Adrenal gland (tissue), 9 donors: ENCODE measurements at regions not wholly inside any gene's neighbourhood (a gene's known extent, or its start where the extent isn't known, plus 50 kb on each side); places are given as distances from the start of the nearest gene placed in this dataset.

Source experiments
- DNase-seq, 7 donors: peaks; one replicate each; pipeline ENCODE4 v3.0.0-alpha.2; 2019 to 2020
- H3K27ac ChIP-seq, 5 donors: fragments of 200-600 bp; sonication (generic) in 4 of 5; 1 replicate in 3 of 5; 2 replicates in 2 of 5; pipeline versions ENCODE4 v1.5.1 to v1.8.0; 2016 to 2020; ENCODE audit warnings: mild to moderate bottlenecking in 1 of 5
- H3K27me3 ChIP-seq: fragments of 200-600 bp; 2 replicates; pipeline ENCODE4 v1.8.0; 2021
- H3K36me3 ChIP-seq, 2 donors: fragments of 200-600 bp; replicated peaks in 1 of 2; 1 replicate in 1 of 2; 2 replicates in 1 of 2; pipeline versions ENCODE4 v1.5.1 to v1.8.0; 2018 to 2022
- H3K4me1 ChIP-seq, 2 donors: fragments of 200-600 bp; replicated peaks in 1 of 2; 1 replicate in 1 of 2; 2 replicates in 1 of 2; pipeline versions ENCODE4 v1.5.1 to v1.8.0; 2018 to 2021
- H3K4me3 ChIP-seq, 4 donors: fragments of 200-600 bp; sonication (generic) in 3 of 4; one replicate each; pipeline ENCODE4 v1.5.1; 2016 to 2018
- H3K9me3 ChIP-seq, 3 donors: fragments of 200-600 bp; sonication (generic) in 1 of 3; replicated peaks in 1 of 3; 1 replicate in 2 of 3; 2 replicates in 1 of 3; pipeline versions ENCODE4 v1.5.1 to v1.8.0; 2016 to 2021
- POLR2A ChIP-seq, 2 donors: fragments of 450-650 bp; IDR thresholded peaks; one replicate each; pipeline ENCODE4 v1.6.1; 2017; ENCODE audit warnings: antibody characterized with exemption in 2 of 2, mild to moderate bottlenecking in 2 of 2, moderate library complexity in 1 of 2
- WGBS, 4 donors: extraction: QIAGEN DNeasy Blood & Tissue Kit in 2 of 4; methylation state at CpG; one replicate each; pipeline versions ENCODE4 v1.1.5 to v1.1.7; 2013 to 2017; 5-methylcytosine and 5-hydroxymethylcytosine counted together
- intact Hi-C, 2 donors: fragments of 100-400 bp; cut with DNase I; formaldehyde crosslinking; loops; one replicate each; pipeline versions ENCODE4 v1.14.1 to v1.15.0; 2022 to 2023
- TF ChIP-seq, protein P1 (sequence below), 6 experiments: fragments of 450-650 bp in 4 of 6; fragments of 200-600 bp in 2 of 6; sonication (generic) in 1 of 6; IDR thresholded peaks; 1 replicate in 5 of 6; 2 replicates in 1 of 6; pipeline versions ENCODE4 v1.5.1 to v1.8.0; 2016 to 2021; ENCODE audit warnings: antibody characterized with exemption in 6 of 6, mild to moderate bottlenecking in 2 of 6, moderate library complexity in 1 of 6
- donor health status: healthy with polysubstance abuse.
- donor health status: Bipolar disorder and iron deficiency.
- donor health status: DM: yes; HTN: yes; CAD: no.
- donor health status: DM: no; HTN: no; CAD: no.
- donor health status: DM: no; HTN: no; CAD: no.

DNA sequence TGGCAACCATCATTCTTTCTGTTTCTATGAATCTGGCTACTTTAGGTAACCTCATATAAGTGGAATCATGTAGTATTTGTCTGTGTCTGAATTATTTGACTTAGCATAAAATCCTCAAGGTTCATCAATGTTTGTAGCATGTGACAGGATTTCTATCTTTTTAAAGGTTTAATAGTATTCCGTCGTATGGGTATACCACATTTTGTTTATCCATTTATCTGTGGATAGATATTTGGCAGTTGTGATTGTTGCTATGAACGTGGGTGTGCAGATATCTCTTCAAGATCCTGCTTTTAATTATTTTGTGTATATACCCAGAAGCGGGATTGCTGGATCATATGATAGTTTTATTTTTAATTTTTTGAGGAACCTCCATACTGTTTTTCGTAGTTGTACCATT is 421.7 kb downstream of the PCNX1 start:
- Histone ChIP-seq H3K9me3 (no peaks in the 10 kb centered on the region), H3K4me3 (no peak overlapping the region), H3K36me3 (no peaks in the 10 kb centered on the region), H3K27ac (no peak overlapping the region), H3K4me1 (peaks cover 13 to 26% of the 10 kb centered on the region in 2 donors), H3K27me3 (no peaks in the 10 kb centered on the region)
- no peak for DNase-seq
- WGBS, 4 donors = 94 to 98% (median 97%) methylated on average over 5 of the region's 5 CpGs
- TF ChIP-seq POLR2A (IDR thresholded peaks at IDR 0.05) = no peak
- TF ChIP-seq, protein P1, sequence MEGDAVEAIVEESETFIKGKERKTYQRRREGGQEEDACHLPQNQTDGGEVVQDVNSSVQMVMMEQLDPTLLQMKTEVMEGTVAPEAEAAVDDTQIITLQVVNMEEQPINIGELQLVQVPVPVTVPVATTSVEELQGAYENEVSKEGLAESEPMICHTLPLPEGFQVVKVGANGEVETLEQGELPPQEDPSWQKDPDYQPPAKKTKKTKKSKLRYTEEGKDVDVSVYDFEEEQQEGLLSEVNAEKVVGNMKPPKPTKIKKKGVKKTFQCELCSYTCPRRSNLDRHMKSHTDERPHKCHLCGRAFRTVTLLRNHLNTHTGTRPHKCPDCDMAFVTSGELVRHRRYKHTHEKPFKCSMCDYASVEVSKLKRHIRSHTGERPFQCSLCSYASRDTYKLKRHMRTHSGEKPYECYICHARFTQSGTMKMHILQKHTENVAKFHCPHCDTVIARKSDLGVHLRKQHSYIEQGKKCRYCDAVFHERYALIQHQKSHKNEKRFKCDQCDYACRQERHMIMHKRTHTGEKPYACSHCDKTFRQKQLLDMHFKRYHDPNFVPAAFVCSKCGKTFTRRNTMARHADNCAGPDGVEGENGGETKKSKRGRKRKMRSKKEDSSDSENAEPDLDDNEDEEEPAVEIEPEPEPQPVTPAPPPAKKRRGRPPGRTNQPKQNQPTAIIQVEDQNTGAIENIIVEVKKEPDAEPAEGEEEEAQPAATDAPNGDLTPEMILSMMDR (IDR thresholded peaks at IDR 0.05) = no peak
- intact Hi-C loops = loop anchor here in 1 of 2 donors (10.0 kb wide), 1 partner anchor 416 kb away; no protein-coding TSS in a partner anchor

DNA sequence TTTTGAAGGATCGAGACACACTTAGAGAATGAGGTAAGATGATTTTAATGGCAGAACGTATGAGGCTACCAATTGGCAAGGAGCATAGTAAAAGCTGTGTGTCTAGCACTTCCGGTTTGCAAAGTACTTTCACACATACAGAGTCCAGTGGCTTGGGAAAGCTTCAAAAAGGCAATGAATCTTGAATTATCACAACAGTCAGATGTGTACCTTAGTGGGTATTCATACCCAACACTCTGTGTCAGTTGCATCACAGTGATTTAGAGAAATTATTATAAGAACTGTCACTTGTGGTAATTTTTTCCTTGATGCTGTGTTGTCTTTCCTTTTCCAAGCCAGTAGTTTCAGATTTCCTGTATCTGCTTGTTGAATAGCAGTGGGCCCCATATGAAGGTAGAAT is 424.1 kb downstream of the PCNX1 start:
- Histone ChIP-seq H3K4me1 (peaks cover 9 to 10% of the 10 kb centered on the region in 2 donors), H3K36me3 (no peaks in the 10 kb centered on the region), H3K4me3 (no peak overlapping the region), H3K27ac (no peak overlapping the region), H3K27me3 (no peaks in the 10 kb centered on the region), H3K9me3 (no peaks in the 10 kb centered on the region)
- DNase-seq = no peak
- WGBS, 4 donors = 75 to 80% (median 78%) methylated on average over 3 of the region's 3 CpGs
- intact Hi-C loops = no loop called here
- no peak for TF ChIP-seq POLR2A (IDR thresholded peaks at IDR 0.05)
- TF ChIP-seq, protein P1 (IDR thresholded peaks at IDR 0.05) = no peak

DNA sequence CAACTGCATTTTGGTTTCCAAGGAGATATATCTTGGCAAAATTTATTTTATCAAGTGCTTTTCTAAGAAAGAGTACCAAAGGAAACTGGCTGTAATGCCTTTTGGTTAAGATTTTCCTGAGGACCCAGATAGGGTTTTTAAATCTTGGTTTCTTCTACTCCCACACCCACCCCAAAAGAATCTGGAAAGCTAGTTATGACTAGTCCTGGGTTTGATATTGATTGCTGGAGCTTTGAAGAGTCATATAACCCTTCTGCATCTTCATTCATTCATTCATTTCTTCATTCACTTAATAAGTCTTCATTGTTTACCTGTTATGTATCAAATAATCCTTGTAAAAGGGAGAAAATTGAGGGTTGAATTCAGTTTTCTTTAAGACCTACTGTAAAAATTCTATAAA is 425.2 kb downstream of the PCNX1 start:
- no peaks in the 10 kb centered on the region for H3K36me3 ChIP-seq
- no peak overlapping the region for H3K4me3 ChIP-seq
- no peaks in the 10 kb centered on the region for H3K27me3 ChIP-seq
- peaks cover 9 to 10% of the 10 kb centered on the region in 2 donors for H3K4me1 ChIP-seq
- H3K9me3 ChIP-seq = no peaks in the 10 kb centered on the region
- TF ChIP-seq, protein P1 (IDR thresholded peaks at IDR 0.05) = no peak
- no peak for TF ChIP-seq POLR2A (IDR thresholded peaks at IDR 0.05)
- no peak for DNase-seq
- H3K27ac ChIP-seq = no peak overlapping the region
- intact Hi-C loops = no loop called here

DNA sequence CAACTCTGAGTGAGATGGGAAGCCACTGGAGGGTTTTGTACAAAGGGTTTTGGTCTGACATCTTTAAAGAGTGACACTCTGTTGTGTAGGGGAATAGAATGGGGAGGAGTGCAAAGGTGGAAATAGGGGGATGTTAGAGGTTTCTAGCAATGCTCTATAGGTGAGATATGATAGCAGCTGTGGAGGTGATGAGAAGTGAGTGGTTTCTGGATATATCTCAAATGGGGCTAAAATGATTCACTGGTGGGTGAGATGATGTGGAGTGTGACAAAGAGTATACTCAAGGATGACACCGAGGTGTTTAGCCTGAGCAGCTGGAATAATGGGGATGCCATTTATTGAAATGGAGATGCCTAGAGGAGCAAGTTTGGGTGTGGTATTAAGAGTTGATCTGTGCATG is 426.4 kb downstream of the PCNX1 start:
- H3K27me3 ChIP-seq = no peaks in the 10 kb centered on the region
- TF ChIP-seq, protein P1 (IDR thresholded peaks at IDR 0.05) = no peak
- TF ChIP-seq POLR2A (IDR thresholded peaks at IDR 0.05) = no peak
- no peak for DNase-seq
- H3K36me3 ChIP-seq = no peaks in the 10 kb centered on the region
- H3K27ac ChIP-seq = no peak overlapping the region
- H3K4me3 ChIP-seq = no peak overlapping the region
- peaks cover 0 to 4% of the 10 kb centered on the region in 2 donors for H3K4me1 ChIP-seq
- intact Hi-C loops = no loop called here
- H3K9me3 ChIP-seq = no peaks in the 10 kb centered on the region
- WGBS, 4 donors = 91 to 100% (median 96%) methylated on average over 1 of the region's 1 CpG
